T follicular helper cell (primary cell): ENCODE measurements at regions not wholly inside any gene's neighbourhood (a gene's known extent, or its start where the extent isn't known, plus 50 kb on each side); places are given as distances from the start of the nearest gene placed in this dataset.

Source experiments
- DNase-seq: peaks from one replicate; pipeline ENCODE4 v3.0.0-alpha.2; 2020; ENCODE audit warnings: low read depth

DNA sequence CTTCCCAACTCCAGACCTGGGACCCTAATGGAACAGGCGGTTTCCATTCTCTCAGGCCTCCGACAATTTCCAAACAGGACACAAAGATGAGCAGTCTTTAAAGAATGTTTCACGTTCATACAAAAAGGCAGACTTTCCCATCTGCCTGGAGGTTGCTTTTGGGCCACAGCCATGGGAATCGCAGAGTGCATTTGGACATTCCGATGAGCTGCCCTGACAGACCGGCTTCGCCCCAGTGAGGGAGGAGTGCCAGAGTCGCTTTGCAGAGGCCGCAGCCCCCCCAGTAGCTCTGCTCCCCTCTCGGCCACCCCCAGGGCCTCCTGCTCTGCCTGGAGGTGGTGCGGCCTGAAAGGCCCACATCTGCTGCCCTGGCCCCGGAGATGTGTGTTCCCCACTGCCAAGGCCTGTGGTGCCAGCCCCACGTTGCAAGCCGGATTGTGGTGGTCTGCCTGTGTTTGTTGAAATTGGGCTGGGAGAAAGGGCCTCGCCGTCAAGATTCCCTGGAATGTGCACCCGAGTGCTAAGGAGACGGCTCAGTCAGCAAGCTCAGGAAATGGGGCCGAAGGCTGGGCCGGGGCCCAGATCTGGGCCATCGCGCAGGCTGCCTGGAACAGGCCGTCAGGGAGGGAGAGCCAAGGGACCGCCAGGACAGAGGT lies 89.8 kb downstream of the C16orf95 start:
- no peak for DNase-seq

DNA sequence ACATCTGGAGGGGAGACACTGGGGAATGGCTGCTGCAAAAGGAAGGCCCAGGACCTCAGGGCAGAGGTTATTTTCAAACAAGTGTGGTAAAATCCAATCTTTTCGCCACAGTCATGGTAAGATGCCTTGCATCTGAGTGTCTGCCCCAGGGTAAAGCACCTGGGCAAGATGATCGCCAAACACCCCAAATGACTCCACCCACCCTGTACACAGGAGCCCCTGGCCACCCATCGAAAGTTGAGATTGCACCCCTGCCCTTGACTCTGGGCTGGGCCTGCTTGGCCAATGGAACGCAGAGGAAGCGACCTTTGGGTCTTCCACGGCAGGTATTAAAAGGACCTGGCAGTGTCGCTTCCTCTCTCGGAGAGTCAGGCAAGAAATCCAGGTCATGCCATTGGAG lies 88.8 kb downstream of the C16orf95 start:
- DNase-seq, result no peak

DNA sequence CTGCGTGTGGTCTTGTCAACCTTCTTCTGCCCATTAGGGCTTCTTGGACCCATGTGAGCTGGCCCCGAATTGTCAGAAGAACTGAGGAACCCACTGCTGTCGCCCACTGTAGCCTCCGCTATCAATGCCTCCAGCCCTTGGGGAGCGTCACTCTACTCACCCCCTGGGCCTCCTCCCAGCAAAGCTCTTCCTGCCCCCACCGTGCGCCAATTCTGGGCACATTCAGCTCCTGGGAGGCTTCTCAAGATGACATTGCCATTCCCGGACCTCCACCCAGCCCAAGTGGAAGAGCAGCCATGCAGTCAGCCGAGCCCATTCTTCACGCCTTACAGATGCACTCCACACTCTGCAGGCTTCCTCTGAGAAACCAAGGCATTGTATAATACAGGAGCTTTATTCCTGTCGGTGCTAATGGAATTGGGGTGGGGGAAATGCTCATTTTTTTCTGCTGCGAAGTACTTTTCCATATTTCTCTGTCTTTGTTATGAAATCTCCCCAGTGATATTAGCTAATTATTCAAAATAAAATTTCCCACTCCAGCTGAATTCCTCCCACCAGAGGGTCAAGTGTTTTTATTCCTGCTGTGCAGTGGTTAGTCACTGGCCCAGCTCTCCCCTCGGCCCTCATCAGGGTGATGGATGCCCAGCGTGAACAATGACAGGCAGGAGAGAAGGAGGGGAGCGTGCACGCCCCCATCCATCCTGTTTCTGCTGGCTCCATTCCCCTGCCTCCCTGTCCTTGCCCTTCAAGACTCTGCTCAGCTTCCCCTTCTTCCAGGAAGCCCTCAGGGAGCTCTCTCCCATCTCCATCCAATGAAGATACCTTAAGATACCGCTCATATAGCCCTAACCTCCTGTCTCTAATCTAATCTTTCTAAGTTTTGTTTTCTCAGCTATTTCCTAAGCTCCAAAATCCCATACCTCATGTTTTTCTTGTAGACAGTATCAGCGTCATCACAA lies 87.7 kb downstream of the C16orf95 start:
- no peak for DNase-seq

DNA sequence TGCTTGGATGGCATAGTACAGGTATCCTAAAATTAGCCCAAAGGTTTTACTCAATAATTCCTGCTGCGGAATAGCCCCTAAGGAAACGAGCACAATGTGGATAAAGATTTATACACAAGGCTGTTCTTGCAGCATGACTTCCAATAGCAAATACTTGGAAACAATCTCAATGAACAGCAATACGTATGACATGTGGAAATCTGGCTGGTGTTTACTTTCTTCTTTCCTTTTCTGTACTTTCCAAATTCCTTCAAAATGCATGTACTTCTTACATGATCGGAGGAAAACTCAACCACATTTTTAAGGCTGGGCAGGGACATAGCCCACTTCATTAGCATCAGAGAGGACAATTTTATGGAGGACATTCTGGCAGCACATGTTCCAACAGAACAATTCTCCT lies 86.6 kb downstream of the C16orf95 start:
- no peak for DNase-seq

DNA sequence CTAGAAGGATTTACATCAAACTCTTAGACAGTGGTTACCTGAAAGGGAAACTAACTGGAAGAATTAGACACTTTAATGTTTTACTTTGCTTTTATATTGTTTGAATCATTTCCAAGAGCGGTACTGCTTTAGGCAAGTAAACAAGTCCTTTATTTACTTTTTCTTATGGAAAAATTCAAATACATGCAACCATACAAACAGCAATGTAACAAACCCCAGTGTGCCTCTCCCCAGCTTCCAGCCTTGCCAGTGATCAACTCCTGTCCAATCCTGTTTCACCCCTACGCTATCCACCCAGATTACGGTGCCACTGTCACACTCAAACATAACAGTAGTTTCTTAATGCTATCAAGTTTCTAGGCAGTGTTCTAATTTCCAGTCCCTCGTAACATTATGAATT lies 85.9 kb downstream of the C16orf95 start:
- DNase-seq, result no peak

DNA sequence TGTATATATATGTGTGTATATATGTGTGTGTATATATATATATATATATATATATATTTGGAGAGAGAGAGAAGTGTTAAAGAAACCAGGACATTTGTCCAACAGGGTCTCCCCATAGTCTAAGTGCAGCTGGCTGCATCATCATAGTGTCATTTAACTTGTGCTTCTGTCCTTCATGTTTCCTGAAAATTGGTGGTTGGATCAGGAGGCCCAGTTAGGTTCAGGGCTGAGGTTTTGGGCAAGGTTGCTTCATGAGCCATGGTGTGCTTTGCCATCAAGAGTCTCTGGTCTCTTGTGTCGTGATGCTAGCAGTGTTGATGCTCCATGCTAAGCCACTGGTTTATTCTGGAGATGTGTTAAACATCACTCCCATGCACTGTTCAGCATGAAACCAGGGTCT lies 85.3 kb downstream of the C16orf95 start:
- no peak for DNase-seq

DNA sequence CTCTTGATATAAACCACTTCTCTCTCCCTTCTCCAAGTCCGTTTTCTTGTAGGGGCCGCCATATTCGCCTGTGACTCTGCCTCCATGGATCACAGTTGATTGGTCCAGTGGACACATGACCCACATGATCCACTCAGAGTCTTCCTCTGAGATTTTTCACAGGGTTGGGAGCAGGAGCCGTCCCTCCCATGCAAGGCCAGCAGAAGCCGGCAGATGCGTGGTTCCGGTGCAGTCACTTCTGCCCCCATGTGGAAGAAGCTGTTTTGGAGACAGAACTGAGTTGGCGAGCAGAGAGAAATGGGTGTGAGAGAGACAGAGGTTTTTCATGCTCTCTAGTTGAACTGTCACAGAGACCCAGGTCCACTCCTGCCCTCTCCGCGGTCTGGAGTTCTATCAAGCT lies 83.3 kb downstream of the C16orf95 start:
- DNase-seq, result no peak

DNA sequence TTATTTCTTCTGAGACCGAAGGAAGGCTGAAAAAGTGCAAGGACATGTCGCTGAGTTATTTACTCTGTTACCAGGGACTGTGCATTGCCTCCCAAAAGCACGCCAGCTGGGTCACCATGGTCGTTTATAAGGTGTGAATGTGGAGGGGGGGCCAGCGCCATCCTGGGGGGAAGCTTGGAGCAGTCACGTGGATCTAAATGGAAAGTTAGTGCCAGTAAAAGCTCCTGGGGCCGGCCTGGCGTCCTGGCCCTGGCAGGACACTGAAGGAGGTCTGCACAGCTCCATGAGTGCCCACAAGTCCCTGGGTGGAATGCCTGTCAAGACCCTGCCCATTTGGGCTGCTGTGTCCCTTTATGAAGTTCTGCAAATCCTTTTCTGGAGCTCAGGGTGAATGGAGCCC lies 82.6 kb downstream of the C16orf95 start:
- DNase-seq, result no peak

DNA sequence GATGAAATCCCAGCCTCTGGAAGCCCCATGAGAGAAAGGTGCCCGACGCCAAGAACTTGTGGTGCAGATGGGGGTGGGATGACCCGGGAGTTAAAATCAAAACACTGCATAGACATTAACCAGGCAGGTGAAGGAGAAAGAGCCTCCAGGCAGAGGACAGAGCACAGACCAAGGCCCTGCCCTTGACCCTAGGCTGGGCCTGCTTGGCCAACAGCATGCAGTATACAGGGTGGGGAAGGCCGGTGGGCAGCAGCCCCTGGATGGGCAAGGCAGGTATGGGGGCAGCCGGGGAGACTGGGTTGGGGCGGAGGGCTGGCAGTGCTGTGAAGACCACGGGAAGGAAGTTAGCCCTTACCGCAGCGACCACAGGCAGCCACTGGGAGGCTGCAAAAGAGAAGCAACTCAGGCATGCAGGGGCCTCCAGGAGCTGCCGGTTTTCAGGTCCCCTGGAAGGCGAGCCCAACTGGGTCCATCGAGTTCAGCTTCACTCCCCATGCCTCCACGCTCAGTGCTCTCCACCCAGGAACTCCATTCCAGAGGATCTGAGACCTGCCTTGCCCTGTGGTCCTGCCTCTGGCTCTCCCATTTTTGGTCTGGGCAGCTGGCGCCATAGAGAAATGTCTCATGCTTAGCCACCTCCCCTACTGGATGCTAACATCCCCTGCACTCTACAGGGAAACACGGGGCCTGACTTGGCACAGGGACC lies 81.2 kb downstream of the C16orf95 start:
- DNase-seq, result no peak

DNA sequence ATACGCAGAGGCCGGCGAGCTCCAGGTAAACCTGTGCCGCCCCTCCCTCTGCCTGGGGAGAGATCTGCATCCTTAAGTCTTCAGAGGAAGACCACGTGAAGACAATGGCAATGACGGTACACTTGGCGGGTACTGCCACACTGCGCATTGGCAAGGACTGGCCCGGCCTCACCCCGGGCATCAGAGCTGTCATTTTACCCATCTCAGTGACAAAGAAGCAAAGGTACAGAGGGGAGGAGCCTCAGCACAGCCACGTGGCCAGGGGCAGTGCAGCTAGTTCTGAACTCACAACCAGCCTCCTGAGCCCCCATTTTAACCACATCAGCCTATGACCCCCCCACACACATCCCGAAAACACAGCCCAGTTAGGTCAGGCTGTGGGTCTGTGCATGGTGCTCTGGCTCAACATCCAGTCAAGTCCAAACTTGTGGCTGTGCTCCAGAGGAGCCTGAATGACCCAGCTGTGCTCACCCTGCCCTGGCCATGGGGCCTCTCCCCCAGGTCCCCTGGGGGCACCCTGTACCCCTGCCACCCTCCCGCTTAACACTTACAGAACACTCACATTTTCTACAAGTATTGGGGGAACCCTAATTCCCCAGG lies 80.6 kb downstream of the C16orf95 start:
- DNase-seq, result no peak

DNA sequence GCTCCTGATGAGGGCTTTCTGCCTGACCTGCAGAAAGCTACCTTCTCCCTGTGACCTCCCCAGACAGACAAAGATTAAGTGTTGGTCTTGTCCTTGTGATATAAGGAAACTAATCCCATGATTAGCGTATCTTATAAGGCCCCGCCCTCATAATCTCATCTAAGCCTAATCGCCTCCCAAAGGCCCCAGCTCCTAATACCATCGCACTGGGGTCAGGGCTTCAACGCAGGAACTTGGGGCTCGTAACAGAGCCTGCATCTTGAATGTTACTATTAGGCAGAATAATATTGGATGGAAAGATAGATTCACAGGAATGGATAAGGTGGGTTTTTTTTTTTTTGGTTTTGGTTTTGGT lies 78.9 kb downstream of the C16orf95 start:
- DNase-seq, result no peak

DNA sequence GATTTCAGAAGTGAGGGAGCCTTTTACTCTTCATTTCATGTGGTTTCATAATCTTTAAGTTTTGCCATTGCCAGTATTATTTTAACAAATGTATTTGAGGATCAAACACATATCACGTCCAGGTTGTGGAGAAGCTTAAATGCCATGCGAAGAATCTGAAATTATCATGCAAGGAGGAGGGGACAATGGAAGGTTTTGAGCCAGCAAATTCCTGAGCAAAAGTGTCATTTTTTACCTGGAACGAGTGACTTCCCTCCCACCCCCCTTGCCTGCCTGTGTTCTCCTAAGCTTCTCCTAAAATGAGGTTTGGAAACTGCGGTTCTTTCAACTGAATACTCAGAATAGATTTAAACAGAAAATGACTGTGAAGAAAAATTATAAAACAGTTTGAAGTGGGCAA lies 77.6 kb downstream of the C16orf95 start:
- no peak for DNase-seq

DNA sequence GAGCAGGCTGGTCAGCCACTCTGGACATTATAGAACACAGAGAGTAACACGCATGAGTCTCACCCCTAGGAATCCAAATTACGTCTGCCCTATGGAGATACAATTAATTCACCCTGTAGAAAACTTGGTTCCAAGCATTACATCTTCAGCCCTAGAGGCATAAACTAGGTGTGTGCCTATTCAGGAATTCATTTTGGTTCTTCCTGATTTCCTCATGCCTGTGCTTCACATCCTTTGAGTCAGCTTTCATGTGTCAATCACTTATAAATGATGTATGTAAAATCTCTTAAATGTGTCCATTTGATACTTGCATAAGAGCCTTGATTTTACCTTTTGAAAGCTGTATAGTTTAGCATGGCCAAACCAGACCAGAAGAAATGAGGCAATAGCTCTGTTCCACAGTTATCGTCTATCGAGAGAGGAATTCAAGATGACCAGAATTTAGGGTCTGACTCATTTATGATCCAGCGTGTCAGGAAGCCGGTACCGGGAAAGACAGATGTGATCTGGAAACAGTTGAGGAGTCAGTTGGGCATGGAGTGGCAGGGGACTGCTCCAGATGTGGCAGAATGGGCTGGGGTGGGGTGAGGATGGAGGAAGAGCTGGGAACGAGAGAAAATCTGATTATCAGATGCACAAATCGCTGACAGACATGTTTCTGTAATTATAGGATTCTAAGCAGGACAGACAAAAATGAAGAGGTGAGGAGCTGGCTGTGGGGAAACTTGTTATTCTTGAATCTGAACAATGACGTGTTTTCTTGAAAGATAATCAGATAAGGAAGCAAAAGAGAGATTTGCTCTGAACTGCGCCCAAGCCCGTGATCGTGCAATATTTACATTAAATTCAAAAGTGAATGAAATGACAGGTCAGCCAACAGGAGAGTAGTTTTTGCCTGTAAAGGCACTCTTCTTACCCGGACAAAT lies 76.7 kb downstream of the C16orf95 start:
- no peak for DNase-seq

DNA sequence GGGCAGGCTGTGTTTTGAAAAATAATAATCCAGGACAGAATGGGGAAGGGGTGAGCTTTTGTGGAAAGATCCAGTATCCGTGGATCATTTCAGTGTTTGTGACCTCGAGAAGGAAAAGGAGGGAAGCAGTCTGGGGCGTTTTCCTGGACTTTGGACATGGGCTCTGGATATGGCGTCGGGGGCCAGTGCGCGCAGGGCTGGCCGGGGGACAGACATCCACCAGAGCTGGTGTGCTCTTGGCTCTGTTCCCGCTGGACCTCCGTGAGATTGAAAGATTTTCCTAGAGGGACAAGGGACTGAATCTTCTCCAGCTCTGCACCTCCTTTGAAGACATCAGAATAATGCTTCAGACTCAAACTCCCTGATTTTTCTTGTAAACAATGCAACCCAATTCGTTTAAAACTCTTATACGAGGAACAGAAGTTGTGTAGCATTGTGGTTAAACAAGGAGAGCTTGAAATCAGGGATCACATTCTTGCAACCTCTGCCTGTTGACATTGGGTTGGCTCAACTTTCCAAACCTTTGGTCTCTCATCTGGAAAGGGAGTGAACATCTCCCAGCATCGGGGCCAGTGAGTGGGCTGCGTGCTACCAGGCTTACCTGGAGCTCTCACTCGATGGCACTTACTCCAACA lies 75.9 kb downstream of the C16orf95 start:
- no peak for DNase-seq

DNA sequence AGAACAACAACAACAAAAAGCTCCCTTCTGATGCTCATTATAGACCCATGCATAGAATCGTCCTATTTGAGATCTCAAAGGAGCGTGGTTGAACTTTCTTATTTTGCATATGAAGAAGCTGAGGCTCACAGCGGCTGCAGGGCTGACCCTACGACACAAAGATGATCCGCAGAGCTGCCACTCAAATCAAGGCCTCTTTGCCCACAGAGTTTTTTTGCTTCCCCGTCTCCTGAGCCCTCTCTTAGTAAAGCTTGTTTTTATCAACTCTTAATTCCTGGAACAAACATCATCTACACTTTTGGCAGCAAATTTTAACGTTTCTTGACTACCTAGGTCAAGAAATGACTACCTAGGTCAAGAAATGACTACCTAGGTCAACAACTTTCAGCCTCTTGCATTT lies 73.7 kb downstream of the C16orf95 start:
- DNase-seq, result no peak

DNA sequence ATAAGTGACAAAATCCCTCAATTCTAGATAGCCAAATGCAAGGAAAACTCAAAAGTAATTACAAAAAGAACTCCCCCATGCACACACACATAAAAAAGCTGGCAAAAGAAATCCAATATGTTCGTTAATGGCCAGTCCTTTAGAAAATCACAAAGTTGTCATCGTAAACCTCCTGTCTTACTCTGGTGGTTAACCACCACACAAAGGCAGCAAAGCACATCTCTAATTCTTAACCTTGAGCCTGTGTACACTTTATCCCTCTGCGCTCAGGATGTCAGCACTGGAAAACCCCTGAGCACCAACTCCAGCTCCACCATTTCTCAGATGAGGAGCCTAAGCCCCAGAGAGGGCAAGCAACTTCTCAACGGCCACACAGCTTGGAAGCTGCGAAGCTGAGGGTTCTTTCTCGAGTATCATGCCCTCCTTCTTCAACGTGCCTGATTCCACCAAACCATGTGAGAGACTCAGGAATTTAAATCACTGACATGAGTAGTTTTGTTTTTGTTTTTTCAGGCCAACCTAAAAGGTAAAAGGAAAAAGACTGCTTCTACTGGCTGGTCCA lies 72.5 kb downstream of the C16orf95 start:
- no peak for DNase-seq

DNA sequence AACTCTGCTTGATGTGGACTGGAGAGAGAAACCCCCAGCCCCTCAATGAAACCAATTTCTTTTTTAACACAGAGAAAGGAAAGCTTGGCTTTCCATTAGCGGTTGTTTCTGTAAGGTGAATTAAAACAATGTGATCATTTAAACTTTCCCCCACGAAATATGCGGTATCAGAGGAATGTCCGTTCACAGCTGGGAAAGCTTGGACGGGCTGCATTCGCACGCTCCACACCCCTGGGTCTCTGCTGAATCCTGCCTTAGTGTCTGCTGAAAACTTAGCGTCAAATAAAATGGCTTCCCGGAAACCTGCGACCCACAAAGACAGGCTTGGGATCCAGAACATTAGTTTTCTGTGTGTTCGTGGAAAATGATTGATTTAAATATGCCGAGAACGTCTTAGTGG lies 71.7 kb downstream of the C16orf95 start:
- no peak for DNase-seq

DNA sequence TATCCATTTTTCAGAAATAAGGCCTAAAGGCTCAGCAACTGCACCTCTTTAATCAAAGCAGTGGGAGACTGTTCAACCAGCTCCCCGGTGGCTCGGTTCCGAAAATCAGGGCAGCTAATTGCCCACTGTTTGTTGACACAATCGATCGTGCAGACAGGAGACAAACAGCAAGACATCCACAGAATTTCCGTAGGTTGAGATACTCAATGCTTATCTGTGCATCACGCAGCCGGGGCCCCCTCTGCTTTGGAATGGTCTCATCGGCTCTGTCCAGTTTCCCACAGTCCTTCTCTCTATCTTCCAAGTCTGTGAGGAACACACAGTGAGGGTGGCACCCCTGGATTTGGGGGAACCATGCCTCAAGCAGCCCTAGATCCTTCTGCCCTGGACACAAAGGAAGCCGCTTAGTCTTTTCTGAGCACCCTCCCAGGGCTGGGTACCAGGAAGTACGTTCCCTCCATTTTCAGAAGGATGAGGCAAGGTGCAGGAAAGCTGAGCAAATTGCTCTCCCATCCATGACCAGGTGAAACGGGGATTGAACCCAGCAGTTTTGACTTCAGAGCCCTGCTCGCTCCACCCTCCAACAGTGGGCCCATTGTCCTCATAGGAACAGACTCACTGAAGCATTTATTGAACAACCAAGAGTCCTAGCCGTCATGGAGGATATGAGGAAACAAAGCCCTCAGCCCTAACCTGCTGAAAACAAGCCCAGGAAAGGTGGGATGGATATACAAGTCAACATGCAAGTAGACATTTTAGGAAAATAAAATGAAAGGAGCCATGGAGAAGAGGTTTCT lies 70.7 kb downstream of the C16orf95 start:
- DNase-seq, result no peak

DNA sequence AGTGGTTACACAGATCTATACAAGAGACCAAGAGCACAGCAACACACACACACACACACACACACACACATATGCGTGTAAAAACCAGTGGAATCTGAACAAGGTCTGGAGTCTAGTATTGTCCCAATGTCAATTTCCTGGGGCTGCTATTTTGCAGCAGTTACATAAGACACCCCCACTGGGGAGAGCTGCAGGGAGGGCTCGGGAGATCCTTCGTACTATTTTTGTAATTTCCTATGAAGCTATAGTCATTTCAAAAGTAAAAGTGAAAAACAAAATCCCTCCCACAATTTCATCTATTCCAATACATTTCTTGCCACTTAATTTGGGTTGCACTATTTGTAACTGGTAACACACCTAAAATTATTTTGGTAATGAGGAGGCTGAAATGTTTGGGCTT lies 68.5 kb downstream of the C16orf95 start:
- DNase-seq, result no peak

DNA sequence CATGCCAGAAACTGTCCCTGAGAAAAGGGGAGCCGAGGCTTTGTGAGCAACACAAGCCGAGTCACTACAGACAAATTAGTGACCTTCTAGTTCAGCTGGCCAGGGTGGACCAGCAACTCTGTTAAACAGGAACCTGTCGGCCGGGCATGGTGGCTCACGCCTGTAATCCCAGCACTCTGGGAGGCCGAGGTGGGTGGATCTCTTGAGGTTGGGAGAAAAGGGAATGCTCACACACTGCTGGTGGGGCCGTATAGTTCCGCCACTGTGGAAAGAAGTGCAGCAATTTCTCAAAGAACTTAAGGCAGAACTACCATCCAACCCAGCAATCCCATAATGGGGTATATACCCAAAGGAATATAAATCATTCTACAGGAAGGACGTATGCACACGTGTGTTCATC lies 67.8 kb downstream of the C16orf95 start:
- DNase-seq, result no peak
